Breast epithelium (tissue), 3 donors: ENCODE measurements at regions not wholly inside any gene's neighbourhood (a gene's known extent, or its start where the extent isn't known, plus 50 kb on each side); places are given as distances from the start of the nearest gene placed in this dataset.

ENCODE experiments used
- CTCF ChIP-seq, 3 donors: fragments of 450-650 bp; IDR thresholded peaks; one replicate each; pipeline ENCODE4 v1.5.1; 2016 to 2017; ENCODE audit warnings: antibody characterized with exemption in 3 of 3, mild to moderate bottlenecking in 3 of 3, moderate library complexity in 3 of 3
- POLR2AphosphoS5 ChIP-seq, 3 donors: sonication (generic); formaldehyde crosslinking; IDR thresholded peaks; one replicate each; pipeline ENCODE4 v1.6.1; 2017; ENCODE audit warnings: antibody characterized with exemption in 3 of 3

GRCh38 chr14:81738946-81739659 lies 205.4 kb upstream of the SEL1L start:
- TF ChIP-seq CTCF (IDR thresholded peaks at IDR 0.05) (no peak), POLR2AphosphoS5 (IDR thresholded peaks at IDR 0.05) (no peak)
